Heart right ventricle (tissue), 16 donors: ENCODE measurements at regions not wholly inside any gene's neighbourhood (a gene's known extent, or its start where the extent isn't known, plus 50 kb on each side); places are given as distances from the start of the nearest gene placed in this dataset.

ENCODE experiments used
- ATAC-seq, 8 donors: fragments of 200-7000 bp; cut with Tn5 transposase; one replicate each; pipeline ENCODE4 v1.9.1; 2020; ENCODE audit warnings: mild to moderate bottlenecking in 8 of 8, moderate library complexity in 8 of 8, moderate number of reproducible peaks in 1 of 8
- DNase-seq, 2 donors: peaks; one replicate each; pipeline ENCODE4 v3.0.0-alpha.2; 2020
- H3K27ac ChIP-seq, 10 donors: fragments of 200-600 bp; sonication (generic) in 2 of 10; one replicate each; pipeline versions ENCODE4 v1.5.0 to v1.8.0; 2020 to 2022; ENCODE audit warnings: mild to moderate bottlenecking in 3 of 10
- H3K27me3 ChIP-seq, 7 donors: fragments of 200-600 bp; one replicate each; pipeline ENCODE4 v1.8.0; 2021 to 2022; ENCODE audit warnings: mild to moderate bottlenecking in 2 of 7
- H3K36me3 ChIP-seq, 9 donors: fragments of 200-600 bp; sonication (generic) in 1 of 9; one replicate each; pipeline versions ENCODE4 v1.5.0 to v1.8.0; 2020 to 2022; ENCODE audit warnings: mild to moderate bottlenecking in 2 of 9
- H3K4me1 ChIP-seq, 9 donors: fragments of 200-600 bp; sonication (generic) in 1 of 9; one replicate each; pipeline versions ENCODE4 v1.5.0 to v1.8.0; 2020 to 2022; ENCODE audit warnings: mild to moderate bottlenecking in 4 of 9
- H3K4me3 ChIP-seq, 10 donors: fragments of 200-600 bp; sonication (generic) in 2 of 10; one replicate each; pipeline versions ENCODE4 v1.5.0 to v1.8.0; 2020 to 2022; ENCODE audit warnings: mild to moderate bottlenecking in 7 of 10, moderate library complexity in 2 of 10
- H3K9me3 ChIP-seq, 11 donors: fragments of 200-600 bp in 10 of 11; sonication (generic) in 2 of 11; one replicate each; pipeline versions ENCODE4 v1.5.0 to v1.8.0; 2013 to 2022; ENCODE audit warnings: mild to moderate bottlenecking in 2 of 11, control low read depth in 1 of 11, moderate library complexity in 1 of 11
- WGBS, 2 donors: extraction: QIAGEN DNeasy Blood & Tissue Kit; methylation state at CpG; one replicate each; pipeline ENCODE4 v1.1.7; 2013; ENCODE audit warnings: inconsistent platforms in 1 of 2; 5-methylcytosine and 5-hydroxymethylcytosine counted together
- intact Hi-C, 10 donors: fragments of 100-400 bp; cut with DNase I; formaldehyde crosslinking; loops; one replicate each; pipeline versions ENCODE4 v1.11.1 to v1.14.2; 2022
- TF ChIP-seq, protein P1 (sequence below), 9 donors: fragments of 200-600 bp; sonication (generic) in 2 of 9; IDR thresholded peaks; one replicate each; pipeline versions ENCODE4 v1.5.0 to v1.8.0; 2021 to 2022; ENCODE audit warnings: antibody characterized with exemption in 9 of 9, mild to moderate bottlenecking in 5 of 9, moderate library complexity in 1 of 9
- donor health status: Arrhythmogenic right ventricular cardiomyopathy.
- donor health status: ischemic (EF 13 %, LVEDD 7.1; RV severe dilation, severe dysfunction).
- donor health status: healthy with polysubstance abuse.
- donor health status: DM: no; HTN: yes; CAD: no.
- donor health status: DM: no; HTN: no; CAD: no.
- donor health status: ischemic (EF 25% LVEDD 6.9; RV normal size, moderate dysfunction).
- donor health status: ischemic (EF 25% LVEDD 5.7; RV mildly dilated, moderate dysfunction).
- donor health status: healthy.
- donor health status: DM: yes; HTN: yes; CAD: no.
- donor health status: Ischemic cardiomyopathy.
- donor health status: ischemic (EF 35%, LVEDD 5.7; RV mildly dilated, moderate dysfunction).
- donor health status: nonischemic (EF 11% LVEDD 7.7; RV severe dilation, severe dysfunction).
- donor health status: DM: yes; HTN: yes; CAD: no.
- donor health status: PGD.
- donor health status: ischemic (EF 29% LVEDD 5.4; RV normal size, mild dysfunction).
- donor health status: nonischemic (EF 23%, LVEDD 6.1; RV moderate dilation, normal function).

DNA sequence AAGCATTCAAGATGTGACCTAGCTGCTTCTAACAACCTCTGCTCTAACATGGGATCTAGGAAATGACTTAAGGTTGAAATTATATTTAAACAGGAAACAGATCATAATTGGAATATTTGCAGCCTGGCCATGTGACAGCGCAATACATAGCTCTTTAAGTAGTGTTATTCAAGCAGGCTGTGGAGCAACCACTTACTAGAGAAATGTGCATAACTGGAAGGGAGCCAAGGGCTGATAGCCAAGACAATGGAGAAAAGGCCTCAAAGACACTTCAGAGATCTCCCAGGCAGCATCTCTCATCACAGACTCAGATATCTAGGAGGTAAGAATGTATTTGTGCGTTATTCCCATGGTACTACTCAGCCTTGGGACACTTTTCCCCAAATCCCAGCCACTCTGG, 823.0 kb upstream of the PRMT6 start:
- H3K27me3 ChIP-seq = no peaks in the 10 kb centered on the region
- intact Hi-C loops = no loop called here
- no peaks in the 10 kb centered on the region for H3K4me1 ChIP-seq
- TF ChIP-seq, protein P1, sequence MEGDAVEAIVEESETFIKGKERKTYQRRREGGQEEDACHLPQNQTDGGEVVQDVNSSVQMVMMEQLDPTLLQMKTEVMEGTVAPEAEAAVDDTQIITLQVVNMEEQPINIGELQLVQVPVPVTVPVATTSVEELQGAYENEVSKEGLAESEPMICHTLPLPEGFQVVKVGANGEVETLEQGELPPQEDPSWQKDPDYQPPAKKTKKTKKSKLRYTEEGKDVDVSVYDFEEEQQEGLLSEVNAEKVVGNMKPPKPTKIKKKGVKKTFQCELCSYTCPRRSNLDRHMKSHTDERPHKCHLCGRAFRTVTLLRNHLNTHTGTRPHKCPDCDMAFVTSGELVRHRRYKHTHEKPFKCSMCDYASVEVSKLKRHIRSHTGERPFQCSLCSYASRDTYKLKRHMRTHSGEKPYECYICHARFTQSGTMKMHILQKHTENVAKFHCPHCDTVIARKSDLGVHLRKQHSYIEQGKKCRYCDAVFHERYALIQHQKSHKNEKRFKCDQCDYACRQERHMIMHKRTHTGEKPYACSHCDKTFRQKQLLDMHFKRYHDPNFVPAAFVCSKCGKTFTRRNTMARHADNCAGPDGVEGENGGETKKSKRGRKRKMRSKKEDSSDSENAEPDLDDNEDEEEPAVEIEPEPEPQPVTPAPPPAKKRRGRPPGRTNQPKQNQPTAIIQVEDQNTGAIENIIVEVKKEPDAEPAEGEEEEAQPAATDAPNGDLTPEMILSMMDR (IDR thresholded peaks at IDR 0.05) = no peak
- H3K36me3 ChIP-seq = no peaks in the 10 kb centered on the region
- no peak for ATAC-seq
- WGBS, 2 donors = 46 to 58% methylated on average over 2 of the region's 2 CpGs
- peaks cover 0 to 5% (median 0%) of the 10 kb centered on the region in 11 donors for H3K9me3 ChIP-seq
- H3K27ac ChIP-seq = no peak overlapping the region
- no peak overlapping the region for H3K4me3 ChIP-seq
- DNase-seq = no peak

DNA sequence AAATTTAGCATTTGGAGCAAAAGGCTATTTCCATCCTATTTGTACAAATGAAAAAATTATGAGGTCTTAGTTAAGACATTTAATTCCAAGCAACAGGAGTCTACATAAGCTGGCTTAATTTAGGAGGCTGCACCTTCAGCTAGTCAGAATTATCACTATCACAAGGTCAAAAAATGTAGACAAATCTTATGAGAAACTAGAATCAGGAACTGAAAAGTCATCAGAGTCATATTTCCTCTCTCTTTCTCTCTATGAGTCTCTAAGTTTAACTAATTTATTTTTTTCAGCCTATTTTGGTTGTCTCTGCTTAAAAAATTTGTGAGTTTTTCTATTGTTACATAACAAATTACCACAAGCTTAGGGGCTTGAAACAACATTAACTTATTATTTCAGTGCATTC, 807.1 kb upstream of the PRMT6 start:
- no peak overlapping the region for H3K27ac ChIP-seq
- no peaks in the 10 kb centered on the region for H3K27me3 ChIP-seq
- peaks cover 0 to 4% (median 0%) of the 10 kb centered on the region in 11 donors for H3K9me3 ChIP-seq
- no peaks in the 10 kb centered on the region for H3K4me1 ChIP-seq
- H3K36me3 ChIP-seq = no peaks in the 10 kb centered on the region
- intact Hi-C loops = no loop called here
- ATAC-seq (no peak), DNase-seq (no peak)
- no peak overlapping the region for H3K4me3 ChIP-seq
- TF ChIP-seq, protein P1 (IDR thresholded peaks at IDR 0.05) = no peak

DNA sequence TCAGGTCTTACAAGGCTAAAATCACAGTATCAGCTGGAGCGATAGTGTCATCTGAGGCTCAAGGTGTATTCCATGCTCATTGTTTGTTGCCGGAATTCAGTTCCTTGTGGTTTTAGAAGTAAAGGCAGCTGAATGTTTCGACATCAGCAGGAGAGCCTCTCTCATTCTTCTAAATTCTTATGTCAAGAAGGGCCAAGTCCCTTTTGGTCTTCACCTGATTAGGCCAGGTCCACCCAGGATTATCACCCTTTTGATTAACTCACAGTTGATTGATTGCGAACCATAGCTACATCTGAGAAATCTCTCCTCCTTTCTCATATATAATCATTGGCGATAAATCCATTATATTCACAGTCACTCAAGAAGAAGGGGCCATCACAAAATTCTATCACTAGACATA, 806.7 kb upstream of the PRMT6 start:
- H3K27me3 ChIP-seq = no peaks in the 10 kb centered on the region
- 70 to 71% methylated on average over 5 of the region's 5 CpGs for WGBS, 2 donors
- H3K27ac ChIP-seq = no peak overlapping the region
- no peaks in the 10 kb centered on the region for H3K4me1 ChIP-seq
- H3K9me3 ChIP-seq = peaks cover 0 to 4% (median 0%) of the 10 kb centered on the region in 11 donors
- TF ChIP-seq, protein P1 (IDR thresholded peaks at IDR 0.05) = no peak
- H3K36me3 ChIP-seq = no peaks in the 10 kb centered on the region
- H3K4me3 ChIP-seq = no peak overlapping the region
- ATAC-seq (no peak), DNase-seq (no peak)
- intact Hi-C loops = no loop called here

DNA sequence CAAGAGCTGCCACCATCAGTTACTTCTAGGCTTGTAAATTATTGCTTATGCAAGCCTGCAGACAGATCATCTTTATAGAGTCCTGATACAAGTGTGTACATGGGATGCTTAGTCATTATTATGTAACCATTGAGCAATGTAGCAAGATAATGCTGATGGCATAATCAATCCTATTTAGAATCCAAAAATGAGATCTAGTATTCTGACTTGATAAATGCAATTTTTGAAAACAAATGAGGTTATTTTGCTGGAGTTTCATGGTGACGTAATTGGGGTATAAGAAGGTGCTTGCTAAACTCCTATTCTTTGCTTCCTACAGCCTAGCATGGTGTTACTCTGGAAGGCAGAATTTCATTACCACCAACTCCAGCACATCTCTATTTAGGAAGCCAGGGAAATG, 801.7 kb upstream of the PRMT6 start:
- intact Hi-C loops = no loop called here
- H3K4me1 ChIP-seq = no peaks in the 10 kb centered on the region
- TF ChIP-seq, protein P1 (IDR thresholded peaks at IDR 0.05) = no peak
- H3K36me3 ChIP-seq = no peaks in the 10 kb centered on the region
- H3K4me3 ChIP-seq = no peak overlapping the region
- H3K9me3 ChIP-seq = peaks cover 0 to 16% (median 5%) of the 10 kb centered on the region in 11 donors
- WGBS, 2 donors = 85 to 87% methylated on average over 1 of the region's 1 CpG
- no peaks in the 10 kb centered on the region for H3K27me3 ChIP-seq
- no peak for ATAC-seq
- H3K27ac ChIP-seq = no peak overlapping the region
- no peak for DNase-seq
